HEK293 (cell line): ENCODE measurements at regions not wholly inside any gene's neighbourhood (a gene's known extent, or its start where the extent isn't known, plus 50 kb on each side); places are given as distances from the start of the nearest gene placed in this dataset.

Source experiments
- GLI4 ChIP-seq: fragments of 450-650 bp; formaldehyde crosslinking; IDR thresholded peaks from 2 replicates; pipeline ENCODE4 v1.5.1; 2016; ENCODE audit warnings: missing biosample characterization, missing genetic modification characterization
- IKZF3 ChIP-seq: fragments of 450-650 bp; IDR thresholded peaks from 2 replicates; pipeline ENCODE4 v1.5.0; 2018; ENCODE audit warnings: missing biosample characterization, mild to moderate bottlenecking, missing genetic modification characterization, moderate library complexity
- PATZ1 ChIP-seq: fragments of 450-650 bp; formaldehyde crosslinking; IDR thresholded peaks from 2 replicates; pipeline ENCODE4 v1.5.1; 2016; ENCODE audit warnings: missing biosample characterization, missing genetic modification characterization
- SETDB1 ChIP-seq: IDR thresholded peaks from one replicate; pipeline ENCODE4 v1.6.1; 2017; ENCODE audit warnings: mild to moderate bottlenecking, low read length, moderate library complexity, mixed read lengths; ENCODE audit not compliant: insufficient read length
- SP3 ChIP-seq: fragments of 450-650 bp; formaldehyde crosslinking; IDR thresholded peaks from 2 replicates; pipeline ENCODE4 v1.5.1; 2016; ENCODE audit warnings: missing biosample characterization, missing genetic modification characterization
- SP7 ChIP-seq: fragments of 450-650 bp; formaldehyde crosslinking; IDR thresholded peaks from 2 replicates; pipeline ENCODE4 v1.5.1; 2016; ENCODE audit warnings: missing biosample characterization, missing genetic modification characterization
- TSHZ1 ChIP-seq: fragments of 450-650 bp; formaldehyde crosslinking; IDR thresholded peaks from 2 replicates; pipeline ENCODE4 v1.5.1; 2016; ENCODE audit warnings: missing biosample characterization, missing genetic modification characterization, borderline replicate concordance
- YY1 ChIP-seq: fragments of 450-650 bp; formaldehyde crosslinking; IDR thresholded peaks from 2 replicates; pipeline ENCODE4 v1.5.1; 2018; ENCODE audit warnings: missing biosample characterization, missing genetic modification characterization
- ZFHX2 ChIP-seq: fragments of 450-650 bp; formaldehyde crosslinking; conservative IDR thresholded peaks from 2 replicates; pipeline ENCODE4 v1.5.1; 2016; ENCODE audit warnings: missing biosample characterization, missing genetic modification characterization
- ZIC2 ChIP-seq: fragments of 450-650 bp; formaldehyde crosslinking; IDR thresholded peaks from 2 replicates; pipeline ENCODE4 v1.5.1; 2016; ENCODE audit warnings: missing biosample characterization, missing genetic modification characterization
- ZNF114 ChIP-seq: fragments of 450-650 bp; formaldehyde crosslinking; IDR thresholded peaks from 2 replicates; pipeline ENCODE4 v1.5.0; 2017; ENCODE audit warnings: missing biosample characterization, missing genetic modification characterization
- ZNF132 ChIP-seq: fragments of 450-650 bp; formaldehyde crosslinking; IDR thresholded peaks from 2 replicates; pipeline ENCODE4 v1.5.1; 2017; ENCODE audit warnings: missing biosample characterization, missing genetic modification characterization, borderline replicate concordance
- ZNF155 ChIP-seq: fragments of 450-650 bp; formaldehyde crosslinking; IDR thresholded peaks from 2 replicates; pipeline ENCODE4 v1.5.1; 2016; ENCODE audit warnings: missing biosample characterization, missing genetic modification characterization
- ZNF2 ChIP-seq: fragments of 450-650 bp; formaldehyde crosslinking; IDR thresholded peaks from 2 replicates; pipeline ENCODE4 v1.5.1; 2016; ENCODE audit warnings: missing biosample characterization, missing genetic modification characterization
- ZNF221 ChIP-seq: fragments of 450-650 bp; formaldehyde crosslinking; IDR thresholded peaks from 2 replicates; pipeline ENCODE4 v1.5.1; 2017; ENCODE audit warnings: missing biosample characterization, missing genetic modification characterization, borderline replicate concordance
- ZNF248 ChIP-seq: fragments of 450-650 bp; formaldehyde crosslinking; IDR thresholded peaks from 2 replicates; pipeline ENCODE4 v1.5.1; 2017; ENCODE audit warnings: missing biosample characterization, missing genetic modification characterization
- ZNF292 ChIP-seq: fragments of 450-650 bp; formaldehyde crosslinking; IDR thresholded peaks from 2 replicates; pipeline ENCODE4 v1.5.1; 2016; ENCODE audit warnings: low read depth, missing biosample characterization, missing genetic modification characterization, borderline replicate concordance
- ZNF341 ChIP-seq: fragments of 450-650 bp; formaldehyde crosslinking; IDR thresholded peaks from 2 replicates; pipeline ENCODE4; 2016; ENCODE audit warnings: low read depth, missing biosample characterization, missing genetic modification characterization
- ZNF398 ChIP-seq: fragments of 450-650 bp; formaldehyde crosslinking; IDR thresholded peaks from 2 replicates; pipeline ENCODE4 v1.5.1; 2017; ENCODE audit warnings: missing biosample characterization, missing genetic modification characterization
- ZNF404 ChIP-seq: fragments of 450-650 bp; formaldehyde crosslinking; IDR thresholded peaks from 2 replicates; pipeline ENCODE4 v1.5.1; 2017; ENCODE audit warnings: missing biosample characterization, missing genetic modification characterization
- ZNF501 ChIP-seq: fragments of 450-650 bp; formaldehyde crosslinking; IDR thresholded peaks from 2 replicates; pipeline ENCODE4 v1.5.1; 2016; ENCODE audit warnings: missing biosample characterization, missing genetic modification characterization
- ZNF521 ChIP-seq: fragments of 450-650 bp; formaldehyde crosslinking; IDR thresholded peaks from 2 replicates; pipeline ENCODE4 v1.5.1; 2017; ENCODE audit warnings: missing biosample characterization, mild to moderate bottlenecking, missing genetic modification characterization
- ZNF596 ChIP-seq: fragments of 450-650 bp; IDR thresholded peaks from 2 replicates; pipeline ENCODE4 v1.5.0; 2018; ENCODE audit warnings: missing biosample characterization, mild to moderate bottlenecking, missing genetic modification characterization, moderate library complexity
- ZNF621 ChIP-seq: fragments of 450-650 bp; formaldehyde crosslinking; IDR thresholded peaks from 2 replicates; pipeline ENCODE4 v1.5.1; 2017; ENCODE audit warnings: missing biosample characterization, missing genetic modification characterization
- ZNF645 ChIP-seq: fragments of 450-650 bp; formaldehyde crosslinking; IDR thresholded peaks from 2 replicates; pipeline ENCODE4; 2016; ENCODE audit warnings: missing biosample characterization, missing genetic modification characterization
- ZNF768 ChIP-seq: fragments of 450-650 bp; formaldehyde crosslinking; IDR thresholded peaks from 2 replicates; pipeline ENCODE4 v1.5.1; 2018; ENCODE audit warnings: missing biosample characterization, mild to moderate bottlenecking, missing genetic modification characterization
- ZNF830 ChIP-seq: fragments of 450-650 bp; IDR thresholded peaks from 2 replicates; pipeline ENCODE4 v1.5.0; 2018; ENCODE audit warnings: missing biosample characterization, missing genetic modification characterization, low read depth, mild to moderate bottlenecking, moderate library complexity
- ZNF843 ChIP-seq: fragments of 450-650 bp; formaldehyde crosslinking; IDR thresholded peaks from 2 replicates; pipeline ENCODE4 v1.5.1; 2016; ENCODE audit warnings: missing biosample characterization, missing genetic modification characterization
- ZSCAN5A ChIP-seq: fragments of 450-650 bp; formaldehyde crosslinking; IDR thresholded peaks from 2 replicates; pipeline ENCODE4 v1.5.1; 2016; ENCODE audit warnings: missing biosample characterization, missing genetic modification characterization
- ZXDB ChIP-seq: fragments of 450-650 bp; formaldehyde crosslinking; IDR thresholded peaks from 2 replicates; pipeline ENCODE4 v1.5.1; 2016; ENCODE audit warnings: missing biosample characterization, missing genetic modification characterization

GRCh38 chr4:110850461-110851442 lies 227.9 kb upstream of the PITX2 start (continued):
- TF ChIP-seq YY1 (tag by site-specific recombination) (no peak), ZNF132 (tag by site-specific recombination) (no peak), SP7 (tag by site-specific recombination) (peak; percentile 63), ZNF768 (tag by site-specific recombination) (no peak), ZNF2 (tag by site-specific recombination) (no peak), ZNF114 (no peak), ZXDB (tag by site-specific recombination) (peak; percentile 60), ZFHX2 (tag by site-specific recombination) (peak; percentile 83), ZIC2 (tag by site-specific recombination) (no peak), ZNF398 (peak; percentile 89), ZNF221 (no peak), SP3 (tag by site-specific recombination) (0 out of 2 replicates have a peak, but pooled peaks have one; percentile 22), ZNF292 (tag by site-specific recombination) (no peak), ZNF155 (no peak), ZNF843 (peak; percentile 50), ZNF248 (tag by site-specific recombination) (no peak), ZNF596 (tag by site-specific recombination) (no peak), TSHZ1 (tag by site-specific recombination) (peak; percentile 45; the same call in 1 of the 2 replicates), IKZF3 (tag by site-specific recombination) (no peak), ZNF521 (tag by site-specific recombination) (no peak), ZNF501 (peak; percentile 64; the same call in 1 of the 2 replicates), ZNF404 (tag by site-specific recombination) (no peak), GLI4 (tag by site-specific recombination) (0 out of 2 replicates have a peak, but pooled peaks have one; percentile 46), ZNF830 (tag by site-specific recombination) (no peak), PATZ1 (tag by site-specific recombination) (peak; percentile 42; the same call in 1 of the 2 replicates), ZSCAN5A (tag by site-specific recombination) (no peak), ZNF341 (tag by site-specific recombination) (peak; percentile 75), ZNF645 (tag by site-specific recombination) (no peak), SETDB1 (no peak), ZNF621 (no peak)
